Neuronal stem cell (in vitro differentiated cells): ENCODE measurements at regions not wholly inside any gene's neighbourhood (a gene's known extent, or its start where the extent isn't known, plus 50 kb on each side); places are given as distances from the start of the nearest gene placed in this dataset.

Experiments used
- DNase-seq: peaks from one replicate; pipeline ENCODE4 v3.0.0-alpha.2; 2013; ENCODE audit warnings: low spot score
- H2AFZ ChIP-seq: one replicate; pipeline ENCODE4 v1.6.1; 2013; ENCODE audit warnings: mild to moderate bottlenecking, low read length, inconsistent platforms
- H2AK5ac ChIP-seq: 2 replicates; pipeline ENCODE4 v1.6.1; 2013; ENCODE audit warnings: low read depth, mild to moderate bottlenecking, inconsistent platforms, low read length, moderate library complexity, mixed read lengths
- H2BK120ac ChIP-seq: 2 replicates; pipeline ENCODE4 v1.6.1; 2013; ENCODE audit warnings: low read depth, mild to moderate bottlenecking, inconsistent platforms, low read length, moderate library complexity, mixed read lengths
- H2BK12ac ChIP-seq: one replicate; pipeline ENCODE4 v1.6.1; 2013; ENCODE audit warnings: low read length, inconsistent platforms
- H2BK15ac ChIP-seq: 2 replicates; pipeline ENCODE4 v1.6.1; 2013; ENCODE audit warnings: mild to moderate bottlenecking, low read length, inconsistent platforms, mixed read lengths
- H2BK5ac ChIP-seq: one replicate; pipeline ENCODE4 v1.6.1; 2013; ENCODE audit warnings: inconsistent platforms, mild to moderate bottlenecking, low read length, moderate library complexity
- H3K14ac ChIP-seq: one replicate; pipeline ENCODE4 v1.6.1; 2013; ENCODE audit warnings: low read length, inconsistent platforms
- H3K18ac ChIP-seq: 2 replicates; pipeline ENCODE4 v1.6.1; 2013; ENCODE audit warnings: low read length, inconsistent platforms
- H3K23ac ChIP-seq: 2 replicates; pipeline ENCODE4 v1.6.1; 2013; ENCODE audit warnings: low read depth, mild to moderate bottlenecking, mixed read lengths, low read length, inconsistent platforms; ENCODE audit not compliant: poor library complexity
- H3K27ac ChIP-seq: replicated peaks from 3 replicates; pipeline ENCODE4 v1.5.1; 2013; ENCODE audit warnings: low read length, inconsistent platforms
- H3K27me3 ChIP-seq, 3 experiments: 2 replicates each; pipeline ENCODE4 v1.6.1; 2013; ENCODE audit warnings: low read length in 3 of 3, mild to moderate bottlenecking in 2 of 3, inconsistent platforms in 1 of 3, low read depth in 1 of 3, mixed read lengths in 1 of 3, moderate library complexity in 1 of 3; ENCODE audit not compliant: control insufficient read depth in 3 of 3, insufficient read depth in 3 of 3
- H3K36me3 ChIP-seq, 2 donors: replicated peaks in 1 of 2; 2 replicates each; pipeline ENCODE4 v1.6.1; 2013; ENCODE audit warnings: low read length in 2 of 2; ENCODE audit not compliant: control insufficient read depth in 2 of 2, insufficient read depth in 2 of 2
- H3K4ac ChIP-seq: 2 replicates; pipeline ENCODE4 v1.6.1; 2013; ENCODE audit warnings: inconsistent platforms, mild to moderate bottlenecking, low read length, moderate library complexity
- H3K4me1 ChIP-seq, 2 donors: 1 replicate in 1 of 2; 2 replicates in 1 of 2; pipeline ENCODE4 v1.6.1; 2013; ENCODE audit warnings: low read length in 2 of 2, low read depth in 1 of 2; ENCODE audit not compliant: control insufficient read depth in 2 of 2, insufficient read depth in 1 of 2
- H3K4me2 ChIP-seq: one replicate; pipeline ENCODE4 v1.6.1; 2013; ENCODE audit warnings: mild to moderate bottlenecking, low read length, inconsistent platforms; ENCODE audit not compliant: insufficient read depth, poor library complexity, severe bottlenecking
- H3K4me3 ChIP-seq, 2 donors: 2 replicates each; pipeline ENCODE4 v1.5.1; 2013; ENCODE audit warnings: low read length in 2 of 2, mild to moderate bottlenecking in 2 of 2, inconsistent platforms in 1 of 2, moderate library complexity in 1 of 2
- H3K79me1 ChIP-seq: one replicate; pipeline ENCODE4 v1.6.1; 2013; ENCODE audit warnings: low read depth, mild to moderate bottlenecking, inconsistent platforms, low read length, moderate library complexity
- H3K9ac ChIP-seq: one replicate; pipeline ENCODE4 v1.6.1; 2013; ENCODE audit warnings: mild to moderate bottlenecking, low read depth, low read length, inconsistent platforms; ENCODE audit not compliant: poor library complexity
- H3K9me3 ChIP-seq, 2 donors: replicated peaks in 1 of 2; 2 replicates each; pipeline versions ENCODE3 to v1.6.1; 2013; ENCODE audit warnings: low read length in 2 of 2, mild to moderate bottlenecking in 2 of 2, inconsistent platforms in 1 of 2, low read depth in 1 of 2, mixed read lengths in 1 of 2, moderate library complexity in 1 of 2; ENCODE audit not compliant: control insufficient read depth in 2 of 2, insufficient read depth in 1 of 2
- H4K8ac ChIP-seq: one replicate; pipeline ENCODE4 v1.6.1; 2013; ENCODE audit warnings: low read depth, mild to moderate bottlenecking, inconsistent platforms, low read length, moderate library complexity
- H4K91ac ChIP-seq: one replicate; pipeline ENCODE4 v1.6.1; 2013; ENCODE audit warnings: low read length, low read depth, mild to moderate bottlenecking, inconsistent platforms; ENCODE audit not compliant: poor library complexity
- WGBS, 2 donors: extraction: QIAGEN DNeasy Blood & Tissue Kit; methylation state at CpG; one replicate each; pipeline ENCODE4 v1.1.7; 2013; ENCODE audit warnings: missing lambda C conversion rate in 2 of 2, mixed read lengths in 1 of 2; ENCODE audit not compliant: insufficient read length in 2 of 2, insufficient replicate concordance in 1 of 2; ENCODE audit errors: extremely low coverage in 2 of 2; 5-methylcytosine and 5-hydroxymethylcytosine counted together

- no peak overlapping the region for H2AFZ ChIP-seq
- no peak overlapping the region for H4K91ac ChIP-seq
- no peaks in the 10 kb centered on the region for H3K79me1 ChIP-seq
- H3K9ac ChIP-seq: no peak overlapping the region
- H2BK120ac ChIP-seq: no peak overlapping the region
- DNase-seq: no peak
- no peak overlapping the region for H2BK15ac ChIP-seq
- no peak overlapping the region for H3K27ac ChIP-seq
- H3K9me3 ChIP-seq: no peaks in the 10 kb centered on the region
- H2AK5ac ChIP-seq: no peak overlapping the region
- H3K4me2 ChIP-seq: no peak overlapping the region
- no peak overlapping the region for H3K23ac ChIP-seq
- no peaks in the 10 kb centered on the region for H3K27me3 ChIP-seq
- H3K4me3 ChIP-seq: no peak overlapping the region
- no peak overlapping the region for H2BK12ac ChIP-seq
- WGBS, 2 donors: no CpG with 5 or more reads among the region's 3 CpGs
- no peak overlapping the region for H3K14ac ChIP-seq
- H3K4me1 ChIP-seq: no peaks in the 10 kb centered on the region
- no peaks in the 10 kb centered on the region for H3K36me3 ChIP-seq
- H3K4ac ChIP-seq: no peak overlapping the region
- no peak overlapping the region for H4K8ac ChIP-seq
- H3K18ac ChIP-seq: no peak overlapping the region
- no peak overlapping the region for H2BK5ac ChIP-seq
Measured at GRCh38 chr2:84204995-84205394, 254.1 kb downstream of the SUCLG1 start.

DNA sequence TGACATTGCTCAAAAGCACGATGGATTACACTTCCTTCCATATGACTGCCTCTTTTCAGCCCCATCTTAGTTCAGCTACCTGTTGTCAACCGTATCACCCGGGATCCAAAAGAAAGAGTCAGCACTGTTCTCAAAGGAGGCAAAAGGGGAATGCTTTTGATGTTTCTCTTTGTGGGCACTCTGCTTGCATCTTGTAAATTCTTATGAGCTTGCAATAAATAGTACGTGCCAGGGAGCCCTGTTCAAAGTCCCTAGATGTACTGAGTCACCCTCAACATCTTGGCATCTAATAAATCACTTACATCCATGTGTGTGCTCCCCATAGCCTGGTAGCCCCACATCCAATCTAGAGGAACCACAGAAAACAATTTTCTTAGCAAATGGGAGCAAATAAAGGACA is 256.9 kb downstream of the SUCLG1 start:
- no peaks in the 10 kb centered on the region for H3K79me1 ChIP-seq

GRCh38 chr2:84201158-84201557 is 257.9 kb downstream of the SUCLG1 start:
- Histone ChIP-seq H2BK120ac (no peak overlapping the region), H3K4me3 (no peak overlapping the region), H3K36me3 (no peaks in the 10 kb centered on the region), H3K9ac (no peak overlapping the region), H3K79me1 (no peaks in the 10 kb centered on the region), H3K4me2 (no peak overlapping the region), H2BK15ac (no peak overlapping the region), H2AFZ (no peak overlapping the region), H3K14ac (no peak overlapping the region), H2AK5ac (no peak overlapping the region), H4K8ac (no peak overlapping the region), H3K9me3 (no peaks in the 10 kb centered on the region), H2BK12ac (no peak overlapping the region), H3K27me3 (no peaks in the 10 kb centered on the region), H3K4ac (no peak overlapping the region), H4K91ac (no peak overlapping the region), H3K23ac (no peak overlapping the region), H3K27ac (no peak overlapping the region), H3K4me1 (no peaks in the 10 kb centered on the region), H3K18ac (no peak overlapping the region), H2BK5ac (no peak overlapping the region)
- no CpG with 5 or more reads among the region's 5 CpGs for WGBS, 2 donors
- DNase-seq: no peak

More for the DNA sequence above, 256.9 kb downstream of the SUCLG1 start:
- no peak overlapping the region for H2BK15ac ChIP-seq
- no peak overlapping the region for H2BK120ac ChIP-seq
- no peak overlapping the region for H3K4ac ChIP-seq
- no peak overlapping the region for H3K9ac ChIP-seq
- no peak overlapping the region for H2BK5ac ChIP-seq
- no peak overlapping the region for H3K14ac ChIP-seq
- H3K27me3 ChIP-seq: no peaks in the 10 kb centered on the region
- H3K23ac ChIP-seq: no peak overlapping the region
- no peak overlapping the region for H3K4me2 ChIP-seq
- WGBS, 2 donors: no CpG with 5 or more reads among the region's 4 CpGs
- no peak overlapping the region for H3K18ac ChIP-seq
- H4K91ac ChIP-seq: no peak overlapping the region
- no peak overlapping the region for H2AK5ac ChIP-seq
- H2AFZ ChIP-seq: no peak overlapping the region
- no peak overlapping the region for H3K27ac ChIP-seq
- no peak for DNase-seq
- H3K36me3 ChIP-seq: no peaks in the 10 kb centered on the region
- no peaks in the 10 kb centered on the region for H3K9me3 ChIP-seq
- H4K8ac ChIP-seq: no peak overlapping the region
- H3K4me3 ChIP-seq: no peak overlapping the region
- no peaks in the 10 kb centered on the region for H3K4me1 ChIP-seq
- no peak overlapping the region for H2BK12ac ChIP-seq

DNA sequence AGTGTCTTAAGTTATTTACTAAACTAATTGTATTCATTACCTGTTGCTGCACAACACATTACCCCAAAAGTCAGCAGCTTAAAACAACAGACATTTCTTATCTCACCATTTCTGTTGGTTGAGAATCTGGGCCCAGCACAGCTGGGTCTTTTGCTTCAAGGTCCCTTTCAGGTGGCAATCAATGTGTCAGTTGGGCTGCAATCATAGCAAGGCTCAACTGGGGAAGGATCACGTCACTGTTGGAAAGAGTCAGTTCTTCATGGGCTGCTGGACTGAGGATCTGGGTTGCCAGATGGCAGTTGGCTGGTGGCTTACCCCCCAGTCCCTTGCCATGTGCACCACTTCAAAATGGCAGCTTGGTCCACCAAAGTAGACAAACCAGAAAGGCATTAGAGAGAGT is 261.2 kb downstream of the SUCLG1 start:
- H3K4me3 ChIP-seq: no peak overlapping the region
- no peak for DNase-seq
- no peak overlapping the region for H2BK5ac ChIP-seq
- H2BK120ac ChIP-seq: no peak overlapping the region
- no peak overlapping the region for H2AFZ ChIP-seq
- no peaks in the 10 kb centered on the region for H3K79me1 ChIP-seq
- no peak overlapping the region for H3K4me2 ChIP-seq
- H3K9me3 ChIP-seq: no peaks in the 10 kb centered on the region
- no CpG with 5 or more reads among the region's 1 CpG for WGBS, 2 donors
- peaks cover 0 to 3% of the 10 kb centered on the region in 2 donors for H3K4me1 ChIP-seq
- no peak overlapping the region for H4K91ac ChIP-seq
- H3K4ac ChIP-seq: no peak overlapping the region
- H2BK12ac ChIP-seq: no peak overlapping the region
- no peaks in the 10 kb centered on the region for H3K27me3 ChIP-seq
- no peak overlapping the region for H3K27ac ChIP-seq
- no peak overlapping the region for H2BK15ac ChIP-seq
- H3K36me3 ChIP-seq: no peaks in the 10 kb centered on the region
- H3K14ac ChIP-seq: no peak overlapping the region
- no peak overlapping the region for H3K23ac ChIP-seq
- H2AK5ac ChIP-seq: no peak overlapping the region
- H3K9ac ChIP-seq: no peak overlapping the region
- peak overlapping the region; percentile 52 for H3K18ac ChIP-seq
- H4K8ac ChIP-seq: no peak overlapping the region
